GM19463 (cell line): ENCODE measurements at regions not wholly inside any gene's neighbourhood (a gene's known extent, or its start where the extent isn't known, plus 50 kb on each side); places are given as distances from the start of the nearest gene placed in this dataset.
"Not testable (repeated sequence)": the region's sequence is repeated elsewhere in the genome, so short reads cannot be mapped to it uniquely, and the experiment has no call there.

Experiments
- ATAC-seq: cut with Tn5 transposase; IDR thresholded peaks from one replicate; pipeline ENCODE4 v1.9.1; 2021; ENCODE audit warnings: mild to moderate bottlenecking, moderate library complexity; ENCODE audit not compliant: unreplicated experiment

GRCh38 chr4:4116901-4117300, 109.8 kb downstream of the OTOP1 start:
- ATAC-seq: not testable (repeated sequence)

DNA sequence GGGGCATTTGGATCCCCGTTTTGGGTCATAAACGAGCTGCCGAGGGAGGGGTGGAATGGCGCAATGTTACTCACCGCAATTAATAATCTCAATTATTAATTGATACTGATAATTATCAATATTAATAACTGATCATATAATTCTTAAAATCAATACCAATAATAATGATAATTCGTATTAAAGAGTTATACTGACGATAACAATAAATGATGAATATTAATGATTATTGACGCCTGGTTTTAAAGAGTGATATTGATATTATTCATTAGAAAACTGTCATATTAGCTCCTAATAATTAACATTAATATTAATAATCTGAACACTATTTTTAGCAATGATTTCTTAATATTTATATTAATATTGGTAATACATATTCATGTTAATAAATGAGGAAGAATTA, 92.4 kb downstream of the OTOP1 start:
- ATAC-seq: not testable (repeated sequence)

- not testable (repeated sequence) for ATAC-seq
These were observed 90.1 kb downstream of the OTOP1 start for GRCh38 chr4:4136621-4137020.
